ENCODE measurements at regions not wholly inside any gene's neighbourhood (a gene's known extent, or its start where the extent isn't known, plus 50 kb on each side); places are given as distances from the start of the nearest gene placed in this dataset.

DNA sequence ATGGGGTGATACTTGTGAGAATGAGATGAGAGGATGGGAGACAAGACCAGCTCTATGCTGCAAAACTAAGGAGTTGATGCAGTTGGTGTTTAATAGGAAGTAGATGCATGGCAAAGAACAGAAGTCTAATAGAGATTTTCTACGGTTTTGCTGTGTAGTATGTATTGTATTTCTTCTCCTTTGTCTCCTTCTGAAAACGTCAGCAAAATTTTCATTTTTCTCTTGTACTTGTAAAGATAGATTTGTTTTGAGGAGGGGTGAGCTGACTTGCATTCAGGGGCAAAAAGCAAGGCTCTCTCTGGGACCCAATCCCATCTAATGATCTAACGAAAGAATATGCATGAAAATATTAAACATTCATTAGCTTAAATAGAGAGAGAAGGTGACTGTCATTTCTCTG is 94.6 kb upstream of the NANOGP8 start:
- TF ChIP-seq, protein P1, sequence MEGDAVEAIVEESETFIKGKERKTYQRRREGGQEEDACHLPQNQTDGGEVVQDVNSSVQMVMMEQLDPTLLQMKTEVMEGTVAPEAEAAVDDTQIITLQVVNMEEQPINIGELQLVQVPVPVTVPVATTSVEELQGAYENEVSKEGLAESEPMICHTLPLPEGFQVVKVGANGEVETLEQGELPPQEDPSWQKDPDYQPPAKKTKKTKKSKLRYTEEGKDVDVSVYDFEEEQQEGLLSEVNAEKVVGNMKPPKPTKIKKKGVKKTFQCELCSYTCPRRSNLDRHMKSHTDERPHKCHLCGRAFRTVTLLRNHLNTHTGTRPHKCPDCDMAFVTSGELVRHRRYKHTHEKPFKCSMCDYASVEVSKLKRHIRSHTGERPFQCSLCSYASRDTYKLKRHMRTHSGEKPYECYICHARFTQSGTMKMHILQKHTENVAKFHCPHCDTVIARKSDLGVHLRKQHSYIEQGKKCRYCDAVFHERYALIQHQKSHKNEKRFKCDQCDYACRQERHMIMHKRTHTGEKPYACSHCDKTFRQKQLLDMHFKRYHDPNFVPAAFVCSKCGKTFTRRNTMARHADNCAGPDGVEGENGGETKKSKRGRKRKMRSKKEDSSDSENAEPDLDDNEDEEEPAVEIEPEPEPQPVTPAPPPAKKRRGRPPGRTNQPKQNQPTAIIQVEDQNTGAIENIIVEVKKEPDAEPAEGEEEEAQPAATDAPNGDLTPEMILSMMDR (IDR thresholded peaks at IDR 0.05), result no peak
- no peak for TF ChIP-seq EP300 (IDR thresholded peaks at IDR 0.05; ENCODE audit: low read depth)
- TF ChIP-seq POLR2AphosphoS5 (IDR thresholded peaks at IDR 0.05), result no peak
